Endothelial cell of umbilical vein (primary cell): ENCODE measurements at regions not wholly inside any gene's neighbourhood (a gene's known extent, or its start where the extent isn't known, plus 50 kb on each side); places are given as distances from the start of the nearest gene placed in this dataset.

Experiments
- BruUV-seq: library from RNA; stranded (reverse); fragments of 400-500 nt; replicated peaks from 2 replicates; lab custom pipeline; 2021; lab: Mats Ljungman, UMichigan
- CTCF ChIA-PET: fragments of 300-600, 350-600 bp; sonication (Branson Sonifier 250); formaldehyde crosslinking; loops from one replicate; lab custom pipeline; 2021; ENCODE audit warnings: antibody characterized with exemption, inconsistent platforms; lab: Charles Lee
- POLR2A ChIA-PET: fragments of 300-600, 350-600 bp; sonication (Branson Sonifier 250); formaldehyde crosslinking; loops from one replicate; lab custom pipeline; 2021; ENCODE audit warnings: antibody characterized with exemption, inconsistent platforms; lab: Charles Lee
- DNase-seq: peaks from one replicate; pipeline ENCODE4 v3.0.0-alpha.2; 2011; ENCODE audit warnings: low read depth, low spot score
- FAIRE-seq: peaks from 2 replicates; lab custom pipeline; 2011; peaks lifted over from hg19 to GRCh38; lab: Jason Lieb, UNC
- H2AFZ ChIP-seq: 2 replicates; pipeline ENCODE4 v1.6.0; 2012; ENCODE audit warnings: low read depth, low read length, control low read depth, inconsistent platforms
- H3K27ac ChIP-seq: 2 replicates; pipeline ENCODE4 v1.5.1; 2011; ENCODE audit warnings: low read depth, mild to moderate bottlenecking, control low read depth, low read length, moderate library complexity; ENCODE audit not compliant: insufficient read depth
- H3K27me3 ChIP-seq, 2 experiments: 2 replicates each; pipeline versions ENCODE4 v1.6.0 to v1.6.1; 2011; ENCODE audit warnings: low read length in 2 of 2, mixed read lengths in 1 of 2; ENCODE audit not compliant: control insufficient read depth in 2 of 2, insufficient read depth in 2 of 2
- H3K36me3 ChIP-seq, 2 experiments: 2 replicates in 1 of 2; 3 replicates in 1 of 2; pipeline ENCODE4 v1.5.1; 2011; ENCODE audit warnings: low read length in 2 of 2, mild to moderate bottlenecking in 1 of 2, moderate library complexity in 1 of 2; ENCODE audit not compliant: control insufficient read depth in 2 of 2, insufficient read depth in 2 of 2; ENCODE audit errors: extremely low read depth in 1 of 2
- H3K4me1 ChIP-seq: 3 replicates; pipeline ENCODE4 v1.5.1; 2011; ENCODE audit warnings: mild to moderate bottlenecking, low read length; ENCODE audit not compliant: control insufficient read depth, insufficient read depth; ENCODE audit errors: extremely low read depth
- H3K4me2 ChIP-seq: 2 replicates; pipeline ENCODE4 v1.6.1; 2011; ENCODE audit warnings: low read length, control low read depth, mixed read lengths; ENCODE audit not compliant: insufficient read depth
- H3K4me3 ChIP-seq, 3 experiments: fragments of 200-600 bp in 1 of 3; sonication (generic), shearing (Covaris generic) in 1 of 3; replicated peaks in 1 of 3; 2 replicates each; pipeline ENCODE4 v1.5.1; 2011 to 2016; ENCODE audit warnings: control low read depth in 3 of 3, low read length in 3 of 3, mild to moderate bottlenecking in 2 of 3, inconsistent platforms in 1 of 3, low read depth in 1 of 3, moderate library complexity in 1 of 3; ENCODE audit not compliant: insufficient read depth in 1 of 3
- H3K79me2 ChIP-seq: 2 replicates; pipeline ENCODE4 v1.6.0; 2012; ENCODE audit warnings: low read length, inconsistent platforms; ENCODE audit not compliant: control insufficient read depth, insufficient read depth
- H3K9ac ChIP-seq: replicated peaks from 2 replicates; pipeline ENCODE3; 2011; ENCODE audit warnings: low read length, control low read depth; ENCODE audit not compliant: insufficient read depth; ENCODE audit errors: extremely low read depth
- H3K9me1 ChIP-seq: replicated peaks from 3 replicates; pipeline ENCODE4 v1.6.0; 2011; ENCODE audit warnings: mild to moderate bottlenecking, low read length; ENCODE audit not compliant: control insufficient read depth, insufficient read depth; ENCODE audit errors: extremely low read depth
- H3K9me3 ChIP-seq: replicated peaks from 2 replicates; pipeline ENCODE4 v1.5.1; 2012; ENCODE audit warnings: low read length, inconsistent platforms; ENCODE audit not compliant: control insufficient read depth, insufficient read depth
- H4K20me1 ChIP-seq: replicated peaks from 2 replicates; pipeline ENCODE3; 2011; ENCODE audit warnings: mild to moderate bottlenecking, low read length; ENCODE audit not compliant: control insufficient read depth, insufficient read depth; ENCODE audit errors: extremely low read depth
- CTCF ChIP-seq, 2 donors: IDR thresholded peaks; 1 replicate in 1 of 2; 2 replicates in 1 of 2; pipeline ENCODE4 v1.5.1; 2011; ENCODE audit warnings: low read length in 2 of 2, mild to moderate bottlenecking in 2 of 2, moderate library complexity in 2 of 2, control low read depth in 1 of 2, inconsistent platforms in 1 of 2, low read depth in 1 of 2; ENCODE audit not compliant: insufficient read depth in 1 of 2; ENCODE audit errors: extremely low read depth in 1 of 2
- EZH2 ChIP-seq: IDR thresholded peaks from 2 replicates; pipeline ENCODE4 v1.6.1; 2012; ENCODE audit warnings: borderline replicate concordance, low read depth, mild to moderate bottlenecking, moderate library complexity, low read length, inconsistent platforms; ENCODE audit not compliant: severe bottlenecking
- FOS ChIP-seq: IDR thresholded peaks from 2 replicates; pipeline ENCODE4 v1.6.1; 2011; ENCODE audit warnings: mild to moderate bottlenecking, low read length, moderate library complexity, borderline replicate concordance; ENCODE audit not compliant: insufficient read depth
- GATA2 ChIP-seq: IDR thresholded peaks from 2 replicates; pipeline ENCODE4 v1.7.0; 2011; ENCODE audit warnings: low read depth, mild to moderate bottlenecking, moderate library complexity, mixed read lengths, low read length; ENCODE audit not compliant: insufficient read length, insufficient read depth
- JUN ChIP-seq: IDR thresholded peaks from 2 replicates; pipeline ENCODE4 v1.6.1; 2011; ENCODE audit warnings: borderline replicate concordance, low read depth; ENCODE audit not compliant: insufficient read length, insufficient read depth
- MAX ChIP-seq: IDR thresholded peaks from 2 replicates; pipeline ENCODE4 v1.6.1; 2011; ENCODE audit not compliant: insufficient read depth, insufficient read length
- POLR2A ChIP-seq: IDR thresholded peaks from 2 replicates; pipeline ENCODE4 v1.6.1; 2012; ENCODE audit warnings: low read depth, mild to moderate bottlenecking, control low read depth, low read length
- dilution Hi-C: fragments of 300-500 bp; cut with MboI; formaldehyde crosslinking; loops from one replicate; pipeline ENCODE4 v1.15.0; 2019; ENCODE audit warnings: low sequenced_read_pairs; ENCODE audit not compliant: extremely low pct_ligation_motif_present
- intact Hi-C: fragments of 100-400 bp; cut with micrococcal nuclease; formaldehyde crosslinking; loops from one replicate; pipeline ENCODE4 v1.10.0; 2022

- Histone ChIP-seq H3K9me1 (no peaks in the 10 kb centered on the region), H3K4me1 (peaks cover 6% of the 10 kb centered on the region), H3K4me3 (no peak overlapping the region), H3K27ac (no peak overlapping the region), H3K9ac (no peak overlapping the region), H3K27me3 (no peaks in the 10 kb centered on the region), H3K9me3 (no peaks in the 10 kb centered on the region), H3K79me2 (no peaks in the 10 kb centered on the region), H3K36me3 (no peaks in the 10 kb centered on the region), H4K20me1 (no peaks in the 10 kb centered on the region), H2AFZ (no peak overlapping the region), H3K4me2 (no peak overlapping the region)
- CTCF ChIA-PET, result interaction anchor here (0.8 to 1.7 kb wide), 4 partner anchors 8 to 285 kb away, joined by 3 to 5 read pairs (median 4); no protein-coding TSS in a partner anchor
- TF ChIP-seq FOS (peak; percentile 36), GATA2 (peak; percentile 66), JUN (no peak), CTCF (IDR thresholded peaks at IDR 0.05; ENCODE audit: extremely low read depth in 1 of 2, insufficient read depth in 1 of 2, low read depth in 1 of 2, low read length in 2 of 2) (no peak), EZH2 (no peak), POLR2A (no peak), MAX (no peak)
- DNase-seq (peak; percentile 68), FAIRE-seq (peak; percentile 84)
- dilution Hi-C loops (no loop called here), intact Hi-C loops (no loop called here)
- POLR2A ChIA-PET, result no interaction called here
- no TSS peak for BruUV-seq
Observed at GRCh38 chr2:236743039-236743920, 173.7 kb downstream of the ACKR3 start.
